Lower leg skin (tissue), 4 donors: ENCODE measurements at regions not wholly inside any gene's neighbourhood (a gene's known extent, or its start where the extent isn't known, plus 50 kb on each side); places are given as distances from the start of the nearest gene placed in this dataset.

Experiments
- DNase-seq, 2 donors: peaks; one replicate each; pipeline ENCODE4 v3.0.0-alpha.2; 2019; ENCODE audit warnings: low spot score in 2 of 2
- H3K4me3 ChIP-seq: fragments of 200-600 bp; sonication (generic); 2 replicates; pipeline ENCODE4 v1.5.1; 2017; ENCODE audit warnings: mild to moderate bottlenecking, low read depth; ENCODE audit not compliant: poor library complexity, severe bottlenecking
- POLR2A ChIP-seq, 2 donors: fragments of 450-650 bp; IDR thresholded peaks; one replicate each; pipeline ENCODE4 v1.6.1; 2016 to 2017; ENCODE audit warnings: antibody characterized with exemption in 2 of 2, mild to moderate bottlenecking in 1 of 2, moderate library complexity in 1 of 2
- WGBS, 2 donors: methylation state at CpG; one replicate each; pipeline ENCODE4 v1.1.5; 2018; 5-methylcytosine and 5-hydroxymethylcytosine counted together
- intact Hi-C: fragments of 100-400 bp; cut with DNase I; formaldehyde crosslinking; loops from one replicate; pipeline ENCODE4 v1.15.0; 2023; ENCODE audit warnings: low total_unique reads
- TF ChIP-seq, protein P1 (sequence below), 3 donors: fragments of 450-650 bp; IDR thresholded peaks; one replicate each; pipeline ENCODE4 v1.5.1; 2016; ENCODE audit warnings: antibody characterized with exemption in 3 of 3, mild to moderate bottlenecking in 3 of 3, moderate library complexity in 2 of 3

DNA sequence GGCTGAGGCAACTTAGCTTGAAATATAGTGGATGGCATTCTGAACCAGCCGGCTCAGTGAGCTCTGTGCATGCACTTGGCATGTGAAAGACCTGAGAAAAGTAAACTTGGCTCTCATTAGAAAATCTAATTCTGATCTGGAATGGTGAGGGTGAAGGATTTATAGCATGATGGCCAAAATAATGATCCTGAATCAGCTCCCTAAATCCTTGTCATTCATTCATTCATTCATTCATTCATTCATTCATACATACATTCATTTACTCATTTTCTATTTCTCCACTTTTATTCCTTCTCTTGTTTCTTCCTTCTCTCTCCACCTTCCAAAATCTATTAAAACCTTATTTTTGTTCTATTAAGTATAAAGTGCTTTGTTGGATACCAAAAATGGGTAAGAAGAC is 681.1 kb downstream of the DHX35 start:
- DNase-seq, result no peak
- TF ChIP-seq POLR2A (IDR thresholded peaks at IDR 0.05), result no peak
- TF ChIP-seq, protein P1, sequence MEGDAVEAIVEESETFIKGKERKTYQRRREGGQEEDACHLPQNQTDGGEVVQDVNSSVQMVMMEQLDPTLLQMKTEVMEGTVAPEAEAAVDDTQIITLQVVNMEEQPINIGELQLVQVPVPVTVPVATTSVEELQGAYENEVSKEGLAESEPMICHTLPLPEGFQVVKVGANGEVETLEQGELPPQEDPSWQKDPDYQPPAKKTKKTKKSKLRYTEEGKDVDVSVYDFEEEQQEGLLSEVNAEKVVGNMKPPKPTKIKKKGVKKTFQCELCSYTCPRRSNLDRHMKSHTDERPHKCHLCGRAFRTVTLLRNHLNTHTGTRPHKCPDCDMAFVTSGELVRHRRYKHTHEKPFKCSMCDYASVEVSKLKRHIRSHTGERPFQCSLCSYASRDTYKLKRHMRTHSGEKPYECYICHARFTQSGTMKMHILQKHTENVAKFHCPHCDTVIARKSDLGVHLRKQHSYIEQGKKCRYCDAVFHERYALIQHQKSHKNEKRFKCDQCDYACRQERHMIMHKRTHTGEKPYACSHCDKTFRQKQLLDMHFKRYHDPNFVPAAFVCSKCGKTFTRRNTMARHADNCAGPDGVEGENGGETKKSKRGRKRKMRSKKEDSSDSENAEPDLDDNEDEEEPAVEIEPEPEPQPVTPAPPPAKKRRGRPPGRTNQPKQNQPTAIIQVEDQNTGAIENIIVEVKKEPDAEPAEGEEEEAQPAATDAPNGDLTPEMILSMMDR (IDR thresholded peaks at IDR 0.05), result no peak
- WGBS, 2 donors, result 45 to 52% methylated on average over 1 of the region's 1 CpG
- H3K4me3 ChIP-seq, result no peak overlapping the region
- intact Hi-C loops, result no loop called here

DNA sequence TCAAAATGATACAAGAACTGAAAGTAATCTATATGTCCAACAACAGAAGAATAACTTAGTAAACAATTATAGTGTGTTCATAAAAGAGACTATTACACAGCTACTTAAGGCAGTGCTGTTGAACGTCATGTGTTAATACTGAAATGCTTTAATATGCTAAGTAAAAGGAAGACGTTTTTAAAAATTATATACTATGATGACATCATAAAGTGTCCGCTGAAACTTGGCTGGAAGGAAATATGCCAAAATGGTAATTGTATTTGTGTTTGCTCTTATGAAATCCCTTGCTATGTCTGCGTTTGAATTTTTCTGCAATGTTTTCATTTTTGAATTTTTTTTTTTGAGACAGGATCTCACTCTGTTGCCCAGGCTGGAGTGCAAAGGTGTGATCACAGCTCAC is 679.3 kb downstream of the DHX35 start:
- 64 to 68% methylated on average over 4 of the region's 4 CpGs for WGBS, 2 donors
- no peak for DNase-seq
- H3K4me3 ChIP-seq, result no peak overlapping the region
- intact Hi-C loops, result no loop called here
- no peak for TF ChIP-seq POLR2A (IDR thresholded peaks at IDR 0.05)
- TF ChIP-seq, protein P1 (IDR thresholded peaks at IDR 0.05), result no peak

DNA sequence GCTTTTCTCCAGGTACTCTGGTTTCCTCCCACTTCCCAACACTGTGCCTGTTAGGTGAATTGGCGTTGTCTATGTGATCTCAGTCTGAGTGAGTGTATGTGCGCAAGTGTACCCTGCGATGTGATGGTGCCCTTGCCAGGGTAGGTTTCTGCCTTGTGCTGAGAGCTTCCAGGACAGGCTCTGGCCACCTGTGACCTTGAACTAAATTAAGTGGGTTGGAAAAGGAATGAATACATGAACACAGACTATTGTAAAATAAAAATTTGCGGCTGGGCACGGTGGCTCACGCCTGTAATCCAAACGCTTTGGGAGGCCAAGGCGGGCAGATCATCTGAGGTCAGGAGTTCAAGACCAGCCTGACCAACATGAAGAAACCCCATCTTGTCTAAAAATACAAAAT is 678.0 kb downstream of the DHX35 start:
- H3K4me3 ChIP-seq, result no peak overlapping the region
- 86 to 91% methylated on average over 8 of the region's 8 CpGs for WGBS, 2 donors
- DNase-seq, result no peak
- intact Hi-C loops, result no loop called here
- TF ChIP-seq POLR2A (IDR thresholded peaks at IDR 0.05), result no peak
- TF ChIP-seq, protein P1 (IDR thresholded peaks at IDR 0.05), result no peak

DNA sequence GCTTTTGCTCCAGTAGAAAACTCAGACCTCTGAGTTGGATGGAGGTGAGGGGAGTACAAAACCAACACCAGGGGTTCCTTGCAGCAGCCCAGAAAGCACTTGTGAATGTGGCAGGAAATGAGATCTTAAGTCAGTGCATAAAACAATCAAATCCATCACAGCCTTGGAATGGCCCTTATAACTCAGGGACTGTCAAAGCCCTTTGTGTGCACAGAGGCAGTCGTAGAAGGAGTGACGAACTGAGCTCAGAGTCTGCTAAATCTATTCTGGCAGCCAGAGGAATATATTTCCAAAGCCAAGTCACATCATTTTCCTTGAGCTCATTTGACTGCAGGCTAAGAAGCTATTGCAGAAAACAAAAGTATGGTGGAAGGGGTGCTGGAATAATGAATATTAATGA is 676.6 kb downstream of the DHX35 start:
- H3K4me3 ChIP-seq, result no peak overlapping the region
- DNase-seq, result no peak
- intact Hi-C loops, result no loop called here
- TF ChIP-seq POLR2A (IDR thresholded peaks at IDR 0.05), result no peak
- TF ChIP-seq, protein P1 (IDR thresholded peaks at IDR 0.05), result no peak
- WGBS, 2 donors, result 0 to 24% methylated on average over 2 of the region's 2 CpGs

DNA sequence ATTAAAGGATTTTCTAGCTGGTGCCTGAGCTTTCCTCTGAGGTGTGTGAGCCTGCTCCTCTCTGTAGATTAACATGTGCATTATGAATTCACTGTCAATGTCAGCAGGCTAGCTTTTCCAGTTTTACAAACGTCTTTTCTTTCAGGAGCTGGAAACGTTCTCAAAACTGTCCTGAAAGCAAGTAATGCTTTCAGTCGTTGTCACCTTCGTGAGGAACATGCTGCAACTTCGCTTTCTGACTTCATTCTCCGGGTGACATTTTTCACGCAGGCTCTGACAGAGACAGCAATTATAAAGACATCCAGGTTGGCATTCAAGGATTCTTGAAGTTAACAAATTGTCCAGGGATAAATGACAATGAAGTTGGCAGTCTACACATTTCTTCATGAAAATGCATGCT is 671.5 kb downstream of the DHX35 start:
- 66 to 71% methylated on average over 7 of the region's 7 CpGs for WGBS, 2 donors
- H3K4me3 ChIP-seq, result no peak overlapping the region
- DNase-seq, result no peak
- no peak for TF ChIP-seq POLR2A (IDR thresholded peaks at IDR 0.05)
- TF ChIP-seq, protein P1 (IDR thresholded peaks at IDR 0.05), result no peak
- intact Hi-C loops, result no loop called here

DNA sequence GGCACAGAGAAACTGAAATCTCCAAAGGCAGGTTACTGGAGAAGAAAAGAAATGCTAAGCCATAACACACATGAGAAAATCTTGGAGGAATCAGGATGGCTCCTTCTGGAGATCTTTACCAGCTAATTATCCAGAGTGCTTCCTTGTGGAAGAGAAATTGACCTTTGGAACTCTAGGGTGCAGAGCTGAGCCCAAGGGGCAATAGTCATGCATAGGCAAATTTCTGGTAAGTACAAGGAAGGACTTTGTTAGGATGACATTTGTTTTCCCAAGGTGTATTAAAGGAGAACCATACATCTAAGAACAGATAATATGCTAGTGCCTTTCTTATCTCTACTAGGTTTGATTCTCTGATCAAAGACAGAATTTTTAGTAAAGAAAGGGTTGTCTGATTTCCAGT is 670.6 kb downstream of the DHX35 start:
- TF ChIP-seq, protein P1 (IDR thresholded peaks at IDR 0.05), result no peak
- no peak for TF ChIP-seq POLR2A (IDR thresholded peaks at IDR 0.05)
- DNase-seq, result no peak
- intact Hi-C loops, result no loop called here
- H3K4me3 ChIP-seq, result no peak overlapping the region
